GM21723 (cell line): ENCODE measurements at regions not wholly inside any gene's neighbourhood (a gene's known extent, or its start where the extent isn't known, plus 50 kb on each side); places are given as distances from the start of the nearest gene placed in this dataset.

Experiments
- ATAC-seq: cut with Tn5 transposase; IDR thresholded peaks from one replicate; pipeline ENCODE4 v1.9.1; 2021; ENCODE audit warnings: mild to moderate bottlenecking, moderate library complexity; ENCODE audit not compliant: unreplicated experiment

DNA sequence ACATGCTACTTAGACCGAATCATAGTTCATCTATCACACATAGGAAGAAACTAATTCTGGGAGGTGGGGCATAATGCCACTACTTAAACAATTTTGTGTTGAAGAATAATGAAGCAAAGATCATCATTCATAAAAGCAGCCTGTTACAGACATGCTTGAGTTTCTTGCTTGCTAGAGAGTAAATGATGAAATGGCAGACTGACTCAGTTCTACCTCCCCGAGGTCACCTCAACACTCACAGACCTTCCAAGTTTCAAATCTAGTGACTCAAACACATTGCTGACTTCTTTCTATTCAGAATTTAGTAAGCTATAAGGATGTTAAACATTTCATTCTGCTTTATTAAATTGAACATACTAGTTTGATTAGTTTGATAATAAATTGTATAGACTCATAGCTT is 636.5 kb upstream of the FRG1 start:
- ATAC-seq, result no peak

DNA sequence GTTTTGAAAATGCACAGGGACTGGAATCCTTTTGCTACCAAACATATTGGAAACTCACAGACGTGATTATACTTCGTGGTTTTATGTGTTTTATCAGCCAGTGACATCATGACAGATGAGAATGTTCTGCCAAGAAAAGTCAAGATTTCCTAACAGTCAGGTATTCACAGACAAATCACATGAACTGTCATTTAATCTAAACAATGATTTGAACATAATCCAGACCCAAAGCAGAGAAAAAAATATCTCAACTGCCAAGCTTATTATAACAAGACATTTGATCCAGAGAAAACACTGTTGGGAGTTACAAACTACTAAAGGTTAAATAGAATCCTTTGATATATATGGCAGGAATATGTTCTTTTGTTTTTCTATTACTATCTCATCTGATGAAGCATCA is 635.9 kb upstream of the FRG1 start:
- no peak for ATAC-seq

DNA sequence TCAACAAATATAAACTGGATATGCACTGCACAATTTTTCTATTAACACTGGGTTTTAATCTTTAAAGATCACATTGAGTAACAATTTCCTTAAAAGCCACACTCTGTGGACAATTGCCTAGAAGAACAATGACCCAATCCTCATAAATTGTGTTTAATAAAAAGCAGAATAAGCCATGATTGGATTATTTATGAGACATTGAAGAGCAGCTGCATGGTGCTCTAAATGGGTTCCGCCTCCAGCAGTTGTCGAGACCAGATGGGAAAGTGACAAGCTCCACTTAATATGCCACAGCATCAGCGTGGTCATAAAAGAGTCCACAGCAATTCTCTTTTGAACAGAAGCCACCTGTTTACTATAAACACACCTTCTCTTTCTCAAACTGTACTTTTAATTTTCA is 635.2 kb upstream of the FRG1 start:
- ATAC-seq, result no peak

DNA sequence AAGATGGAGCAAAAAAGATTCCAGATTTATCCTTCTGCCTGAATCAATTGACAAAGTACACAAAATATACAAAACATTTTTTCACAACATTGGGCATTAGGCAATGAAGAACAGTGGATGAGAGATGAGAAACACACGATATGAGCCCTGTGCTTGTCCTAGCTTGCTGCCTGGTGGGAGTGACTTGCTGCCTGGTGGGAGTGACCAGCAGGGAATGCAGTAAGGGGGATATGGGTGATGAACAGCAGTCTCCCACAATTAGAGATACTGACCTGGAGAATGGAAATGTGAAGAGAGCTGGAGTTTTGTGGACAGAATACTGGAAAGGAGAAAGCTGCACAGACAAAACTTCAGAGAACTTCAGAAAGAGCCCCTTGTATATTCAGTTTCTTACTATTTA is 629.4 kb upstream of the FRG1 start:
- ATAC-seq, result no peak

DNA sequence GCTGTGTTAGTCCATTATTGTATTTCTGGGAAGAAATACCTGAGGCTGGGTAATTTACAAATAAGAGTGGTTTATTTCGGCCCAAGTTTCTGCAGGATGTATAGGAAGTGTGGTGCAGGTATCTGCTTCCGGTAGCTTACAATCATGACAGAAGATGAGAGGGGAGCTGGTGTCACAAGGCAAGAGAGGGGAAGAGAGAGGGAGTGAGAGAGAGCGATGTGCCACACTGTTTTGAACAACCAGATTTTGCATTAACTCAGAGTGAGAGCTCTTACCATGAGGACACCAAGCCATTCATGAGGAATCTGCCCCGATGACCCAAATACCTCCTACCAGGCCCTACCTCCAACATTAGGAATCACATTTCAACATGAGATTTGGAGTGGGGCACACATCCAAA is 627.6 kb upstream of the FRG1 start:
- ATAC-seq, result no peak

DNA sequence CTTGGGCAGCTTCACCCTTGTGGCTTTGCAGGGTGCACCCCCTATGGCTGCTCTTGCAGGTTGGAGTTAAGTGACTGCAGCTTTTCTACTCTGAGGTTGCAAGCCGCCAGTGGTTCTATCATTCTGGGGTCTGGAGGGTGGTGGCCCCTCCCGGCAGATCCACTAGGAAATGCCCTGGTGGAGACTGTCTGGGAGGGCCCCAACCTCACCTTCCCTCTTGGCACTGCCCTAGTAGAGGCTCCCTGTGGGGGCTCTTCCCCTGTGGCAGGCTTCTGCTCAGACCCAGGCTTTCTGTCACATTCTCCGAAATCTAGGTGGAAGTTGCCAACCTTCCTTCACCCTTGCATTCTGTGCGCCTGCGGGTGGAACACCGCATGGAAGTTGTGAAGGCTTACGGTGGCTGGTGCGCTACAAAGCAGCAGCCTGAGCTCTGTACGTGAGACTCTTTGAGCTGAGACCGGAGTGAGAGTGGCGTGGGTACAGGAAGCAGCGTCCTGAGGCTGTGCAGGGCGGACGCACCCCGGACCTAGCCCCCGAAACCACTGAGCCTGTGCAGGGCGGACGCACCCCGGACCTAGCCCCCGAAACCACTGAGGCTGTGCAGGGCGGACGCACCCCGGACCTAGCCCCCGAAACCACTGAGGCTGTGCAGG is 626.7 kb upstream of the FRG1 start:
- no peak for ATAC-seq

DNA sequence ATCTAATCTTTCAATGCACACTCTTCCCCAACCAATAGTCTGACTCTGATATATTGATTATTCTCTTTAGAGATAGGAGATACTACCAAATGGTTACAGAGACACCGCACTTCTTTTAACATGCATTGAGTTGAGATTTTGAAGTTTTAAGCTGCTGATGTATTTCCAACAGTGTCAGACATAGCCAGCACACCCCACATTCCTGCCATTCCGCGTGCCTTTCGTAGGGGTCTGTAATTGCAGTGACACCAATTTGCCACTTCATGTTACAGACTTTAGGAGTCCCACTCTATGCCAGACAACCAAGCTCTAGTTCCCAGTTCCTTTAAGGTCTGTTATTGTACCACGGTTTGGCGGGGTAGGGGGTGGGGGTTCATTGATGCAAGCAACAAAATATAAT is 618.2 kb upstream of the FRG1 start:
- ATAC-seq, result no peak

DNA sequence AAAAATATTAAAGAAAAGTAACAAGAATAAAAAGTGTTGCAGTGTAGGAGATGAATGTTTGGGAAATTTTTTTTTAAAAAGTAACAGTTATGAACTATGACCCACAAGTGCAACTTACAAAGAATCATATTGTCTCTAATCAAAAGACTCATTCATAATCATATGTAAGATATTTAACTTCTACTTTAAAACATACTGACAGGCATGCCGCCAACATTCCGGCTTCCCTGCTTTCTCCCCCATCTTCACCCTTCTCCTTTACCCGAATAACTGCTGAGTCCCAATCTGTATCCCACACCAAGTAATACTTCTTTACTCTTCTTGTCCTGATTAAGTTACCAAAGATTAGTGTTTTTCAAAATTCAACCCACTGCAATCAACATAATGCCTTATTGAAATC is 598.8 kb upstream of the FRG1 start:
- no peak for ATAC-seq

DNA sequence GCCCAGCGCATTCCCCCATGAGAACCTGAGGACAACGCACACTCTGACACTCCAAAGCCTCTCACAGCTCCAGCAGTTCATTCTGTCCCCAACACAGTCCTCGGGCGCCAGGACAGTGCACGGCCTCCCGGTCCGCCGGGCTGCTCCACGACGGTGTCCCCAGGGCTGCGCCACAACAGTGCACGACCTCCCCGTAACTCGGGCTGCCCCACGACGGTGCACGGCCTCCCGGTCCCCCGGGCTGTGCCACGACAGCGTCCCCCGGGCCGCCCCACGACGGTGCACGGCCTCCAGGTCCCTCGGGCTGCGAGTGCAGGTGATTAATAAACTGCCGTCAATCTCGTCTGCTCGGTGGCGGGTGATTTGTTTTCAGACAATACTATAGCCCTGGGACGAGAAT is 585.1 kb upstream of the FRG1 start:
- no peak for ATAC-seq

DNA sequence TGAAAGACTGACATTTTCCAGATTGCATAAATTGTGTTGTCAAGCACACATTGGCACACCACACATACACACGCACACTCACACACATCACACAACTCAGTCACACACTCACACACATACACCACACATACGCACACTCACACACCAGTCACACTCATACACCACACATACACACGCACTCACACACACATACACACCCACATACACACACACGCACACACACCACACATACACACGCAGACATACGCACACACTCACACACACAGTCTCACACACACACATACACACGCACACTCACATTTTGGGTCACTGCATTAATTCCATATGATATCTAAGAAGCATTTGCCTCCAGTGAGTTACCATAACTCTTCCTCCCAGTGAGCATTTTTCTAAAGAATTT is 578.3 kb upstream of the FRG1 start:
- no peak for ATAC-seq

DNA sequence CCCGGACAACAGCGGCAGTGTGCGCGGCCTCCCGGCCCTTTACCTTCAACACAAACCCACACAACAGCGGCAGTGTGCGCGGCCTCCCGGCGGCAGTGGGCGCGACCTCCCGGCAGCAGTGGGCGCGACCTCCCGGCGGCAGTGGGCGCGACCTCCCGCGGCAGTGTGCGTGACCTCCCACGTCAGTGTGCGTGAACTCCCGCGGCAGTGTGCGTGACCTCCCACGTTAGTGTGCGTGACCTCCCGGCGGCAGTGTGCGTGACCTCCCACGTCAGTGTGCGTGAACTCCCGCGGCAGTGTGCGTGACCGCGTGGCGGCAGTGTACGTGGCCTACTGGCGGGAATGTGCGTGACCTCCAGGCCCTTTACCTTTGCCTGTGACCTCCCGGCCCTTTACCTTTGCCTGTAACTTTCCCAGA is 576.6 kb upstream of the FRG1 start:
- peak; percentile 62 for ATAC-seq

DNA sequence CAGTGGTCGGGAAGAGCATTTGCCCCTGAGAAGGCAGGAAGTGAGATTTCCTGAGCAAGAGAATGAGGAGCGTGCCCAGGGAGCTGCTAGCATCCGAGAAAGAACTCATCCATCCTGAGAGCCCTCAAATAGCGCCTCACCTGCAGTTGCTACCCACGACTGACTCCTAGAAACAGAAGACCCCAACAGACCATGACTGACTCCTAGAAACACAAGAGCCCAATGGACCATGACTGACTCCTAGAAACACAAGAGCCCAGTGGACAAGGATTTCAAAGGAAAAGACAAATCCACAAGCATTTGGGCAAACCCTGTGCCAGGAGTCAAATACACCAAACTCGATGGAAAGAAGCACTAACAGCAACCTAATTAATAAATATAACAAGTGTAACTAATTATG is 575.2 kb upstream of the FRG1 start:
- no peak for ATAC-seq

DNA sequence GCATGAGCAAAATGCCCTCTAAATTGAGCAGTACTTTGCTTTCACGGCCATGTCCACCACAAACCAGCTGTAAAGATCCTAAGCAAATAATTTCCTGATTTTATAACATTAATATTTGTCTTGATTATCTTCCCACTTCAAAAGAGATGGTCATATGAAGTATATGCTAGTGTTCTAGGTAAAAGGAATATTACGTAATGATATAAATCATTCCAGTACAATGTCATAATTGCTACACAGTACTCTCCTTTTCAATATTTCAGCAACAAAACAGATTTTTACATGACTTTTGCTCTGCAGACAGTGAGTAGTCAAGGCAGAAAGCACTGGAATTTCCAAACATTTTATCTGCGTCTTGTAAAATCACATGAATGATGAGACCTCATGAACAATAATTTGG is 572.8 kb upstream of the FRG1 start:
- no peak for ATAC-seq

DNA sequence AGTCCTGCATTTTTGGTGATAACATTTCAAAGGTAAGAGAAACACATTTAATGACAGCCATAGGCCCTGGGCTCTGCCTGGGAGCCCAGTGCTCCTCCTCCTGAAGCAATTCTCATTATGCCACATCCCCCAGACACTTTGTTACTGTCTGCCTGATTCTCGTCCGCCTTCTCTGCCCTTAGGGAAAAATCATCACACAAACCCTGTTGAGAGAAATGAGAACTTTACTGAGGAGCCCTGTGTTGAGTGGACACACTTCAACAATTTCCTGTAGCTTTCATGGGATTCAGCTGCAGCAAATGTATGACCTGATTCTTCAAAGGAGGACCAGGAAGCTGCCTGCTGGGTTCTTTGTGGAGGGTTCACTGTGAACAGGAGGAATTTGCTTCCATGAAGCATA is 566.5 kb upstream of the FRG1 start:
- ATAC-seq, result no peak

DNA sequence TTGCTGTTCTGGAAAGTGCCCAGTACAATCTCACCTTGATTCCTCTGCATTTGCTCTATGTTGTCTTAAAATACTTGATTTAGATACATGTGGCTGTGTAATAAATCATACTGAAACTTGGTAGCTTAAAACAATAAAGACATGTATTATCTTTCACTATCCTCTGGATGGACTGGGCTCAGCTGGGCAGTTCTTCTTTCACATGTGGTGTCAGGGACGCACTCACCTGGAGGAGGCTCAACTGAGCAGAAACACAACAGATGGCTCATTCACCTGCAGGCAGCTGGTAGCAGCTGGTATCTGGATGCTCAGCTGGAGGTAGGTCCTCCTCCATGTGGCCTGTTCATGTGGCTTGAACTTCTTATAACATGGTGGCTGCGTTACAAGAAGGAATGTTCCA is 563.8 kb upstream of the FRG1 start:
- ATAC-seq, result no peak

DNA sequence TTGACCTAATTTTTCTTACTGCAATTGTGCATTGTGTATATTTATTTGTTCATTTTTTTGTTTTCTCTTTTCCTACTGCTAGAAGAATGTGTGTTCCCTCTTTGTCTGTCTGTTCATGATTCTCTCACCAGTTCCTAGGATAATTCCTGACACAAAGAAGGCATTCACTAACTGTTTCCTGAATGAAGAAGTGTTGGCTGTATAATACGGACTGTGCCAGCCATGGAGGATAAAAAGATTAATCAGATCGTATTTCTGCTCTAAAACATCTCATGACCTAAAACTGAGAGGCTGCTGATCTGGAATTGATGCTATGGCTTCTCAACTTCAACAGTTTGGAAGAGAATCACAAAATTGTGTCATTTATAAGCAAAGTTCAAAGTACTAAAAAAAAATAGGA is 563.1 kb upstream of the FRG1 start:
- ATAC-seq, result no peak

DNA sequence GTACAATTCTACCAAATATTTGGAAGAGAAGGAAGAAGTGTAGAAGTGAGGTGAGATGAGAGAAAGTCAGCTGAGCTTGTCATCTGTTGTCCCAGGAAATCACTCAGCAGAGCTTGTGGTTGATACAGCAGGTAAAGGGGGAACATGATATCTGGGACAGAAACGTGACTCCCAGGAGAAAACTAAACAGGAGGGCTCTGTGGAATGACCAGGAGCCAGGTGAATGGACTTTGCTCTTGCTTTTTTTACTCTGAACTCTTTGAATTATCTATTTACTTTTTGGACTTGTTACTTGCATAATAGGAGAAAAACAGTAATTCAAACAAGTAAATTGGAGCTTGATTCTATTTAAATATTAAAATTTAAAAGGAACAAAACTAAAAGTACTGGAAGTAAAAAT is 555.6 kb upstream of the FRG1 start:
- ATAC-seq, result no peak

DNA sequence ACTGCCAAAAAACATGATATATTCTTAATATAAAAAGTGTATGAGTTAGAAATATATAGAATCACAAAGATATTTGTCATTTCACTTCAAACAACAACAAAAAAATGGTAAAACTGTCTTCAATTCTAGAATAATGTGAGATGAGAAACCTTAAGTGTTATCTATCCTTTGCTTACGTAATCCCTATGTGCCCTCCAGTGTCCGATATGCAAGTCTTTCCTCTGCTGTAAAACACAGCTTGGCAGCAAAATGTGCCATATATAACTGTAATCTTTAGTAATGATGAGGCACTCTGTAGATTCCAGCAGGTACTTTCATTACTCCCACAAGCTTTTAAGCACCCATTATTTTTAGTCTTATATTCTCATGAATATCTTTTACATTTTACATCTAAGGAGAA is 555.1 kb upstream of the FRG1 start:
- no peak for ATAC-seq

DNA sequence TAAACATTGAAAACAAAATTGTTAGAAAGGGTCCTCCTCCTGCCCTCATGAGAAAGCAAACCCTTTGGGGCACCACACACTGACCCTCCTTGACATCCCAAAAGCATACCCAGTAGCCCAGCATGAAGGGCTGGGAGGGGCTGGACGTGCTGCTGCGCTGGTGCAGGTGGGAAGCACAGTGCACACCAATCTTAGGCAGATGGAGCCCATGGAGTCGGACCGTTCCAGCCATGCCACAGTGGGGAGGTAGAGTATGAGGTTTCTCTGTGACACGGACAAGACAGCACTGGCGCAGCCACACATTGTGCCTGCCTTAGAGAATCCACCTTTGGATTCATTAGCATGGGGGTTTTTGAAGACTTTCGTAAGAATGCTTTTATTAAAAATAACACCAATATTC is 544.2 kb upstream of the FRG1 start:
- no peak for ATAC-seq

DNA sequence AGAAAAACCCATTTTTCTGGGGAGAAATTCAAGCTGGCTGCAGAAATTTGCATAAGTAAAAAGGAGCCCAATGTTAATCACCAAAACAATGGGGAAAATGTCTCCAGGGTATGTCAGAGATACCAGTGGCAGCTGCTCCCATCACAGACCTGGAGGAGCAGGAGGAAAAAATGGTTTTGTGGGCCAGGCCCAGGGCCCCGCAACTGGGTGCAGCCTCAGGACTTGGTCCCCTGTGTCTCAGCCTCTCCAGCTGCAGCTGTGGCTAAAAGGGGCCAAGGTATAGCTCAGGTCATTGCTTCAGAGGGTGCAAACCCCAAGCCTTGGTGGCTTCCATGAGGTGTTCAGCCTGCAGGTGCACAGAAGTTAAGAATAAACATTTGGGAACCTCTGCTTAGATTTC is 536.4 kb upstream of the FRG1 start:
- no peak for ATAC-seq

DNA sequence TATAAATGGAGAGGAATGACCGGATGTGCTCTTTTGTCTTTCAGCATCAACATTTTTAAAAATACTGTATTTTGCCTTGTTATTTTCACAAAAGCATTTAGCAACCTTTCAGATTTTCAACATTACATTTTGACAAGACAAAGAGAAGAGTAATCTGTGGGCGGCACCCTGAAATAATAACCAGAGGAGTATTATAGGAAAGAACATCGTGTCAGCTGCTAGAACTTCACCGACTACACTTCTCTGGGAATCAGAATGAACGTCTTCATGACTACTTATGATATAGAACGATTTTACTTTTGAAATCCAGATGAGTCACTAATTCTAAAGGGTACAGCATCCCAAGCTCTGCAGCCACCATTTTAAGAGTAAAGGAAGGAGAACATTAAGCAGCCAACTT is 531.5 kb upstream of the FRG1 start:
- no peak for ATAC-seq

DNA sequence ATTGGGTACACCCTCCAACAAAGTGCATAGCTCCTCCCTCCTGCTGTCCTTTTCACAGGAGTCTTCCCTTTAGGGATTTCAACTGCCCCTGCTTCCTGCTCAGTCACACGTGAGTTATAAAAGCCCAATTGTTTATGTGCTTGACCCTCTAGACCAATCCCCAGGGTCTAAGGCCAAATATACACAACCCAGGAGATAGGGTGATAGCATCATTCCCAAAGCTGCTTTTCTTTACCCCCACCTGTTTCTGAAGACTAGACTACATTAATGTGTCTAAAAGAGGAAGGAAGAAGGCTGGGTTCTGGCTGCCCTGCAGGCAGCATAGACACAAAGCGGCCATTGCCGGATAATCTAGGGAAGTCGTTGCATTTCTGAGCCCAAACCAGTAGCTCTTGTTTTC is 526.7 kb upstream of the FRG1 start:
- ATAC-seq, result no peak

DNA sequence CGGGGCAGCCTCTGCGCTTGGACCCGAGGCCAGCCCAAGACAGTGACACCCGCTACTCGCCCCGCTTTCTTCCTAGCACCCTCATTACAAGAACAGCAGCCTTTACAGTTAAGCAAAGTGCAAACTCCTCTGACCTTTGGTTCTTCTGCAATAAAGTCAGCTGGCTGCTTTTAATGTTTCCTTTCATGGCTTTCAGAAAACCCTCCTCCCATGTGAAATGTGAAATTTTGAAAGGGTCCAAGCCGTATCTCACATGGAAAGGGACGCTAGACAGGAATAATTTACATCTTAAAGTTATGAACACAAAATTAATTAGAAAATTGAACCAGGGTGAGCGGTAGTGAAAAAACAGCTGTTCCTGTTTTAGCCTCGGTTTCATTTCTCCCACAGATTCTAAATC is 520.1 kb upstream of the FRG1 start:
- ATAC-seq, result no peak

DNA sequence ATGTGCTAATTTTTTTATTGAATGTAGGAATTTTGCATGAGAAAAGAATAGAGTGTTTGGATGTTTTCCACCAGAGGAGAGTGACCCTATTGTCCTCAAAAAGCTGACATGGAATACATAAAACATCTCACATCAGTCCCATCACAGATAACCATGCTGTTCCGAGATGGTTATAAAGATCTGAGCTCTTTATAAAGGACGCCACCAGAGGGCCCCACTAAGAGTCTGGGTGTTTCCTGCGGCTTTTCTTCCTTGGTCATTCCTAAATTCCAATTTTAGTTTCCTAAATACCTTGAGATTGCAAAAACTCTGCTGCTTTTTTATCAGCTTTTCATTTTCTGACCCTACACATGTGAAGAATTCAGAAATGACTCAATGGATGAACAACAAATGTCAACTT is 504.5 kb upstream of the FRG1 start:
- ATAC-seq, result no peak
